CD4-positive, alpha-beta T cell treated with Interleukin-10 for 1 hour (primary cell): ENCODE measurements at regions not wholly inside any gene's neighbourhood (a gene's known extent, or its start where the extent isn't known, plus 50 kb on each side); places are given as distances from the start of the nearest gene placed in this dataset.
"Not testable (repeated sequence)": the region's sequence is repeated elsewhere in the genome, so short reads cannot be mapped to it uniquely, and the experiment has no call there.

ENCODE experiments used
- DNase-seq: peaks from one replicate; pipeline ENCODE4 v3.0.0-alpha.2; 2020

DNA sequence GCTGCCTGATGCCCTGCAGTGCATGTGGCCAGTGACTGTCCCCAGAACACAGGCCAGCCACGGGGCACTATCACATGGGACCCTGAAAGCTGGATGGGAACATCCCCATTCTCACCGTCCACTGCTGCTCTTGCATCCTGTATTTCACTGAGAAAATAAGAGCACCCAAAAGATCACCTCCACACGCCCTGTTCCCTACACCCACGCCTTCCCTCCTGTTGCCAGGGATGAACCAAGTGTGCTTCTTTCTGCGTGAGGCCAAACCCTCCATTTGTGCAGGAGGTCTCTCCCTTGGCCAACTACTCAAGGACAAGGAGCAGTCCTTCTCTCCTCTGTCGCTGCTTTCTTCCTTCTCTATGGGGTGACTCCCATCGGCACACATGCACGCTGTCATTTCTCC, 118.3 kb downstream of the LRRC37A3 start:
- DNase-seq: not testable (repeated sequence)

DNA sequence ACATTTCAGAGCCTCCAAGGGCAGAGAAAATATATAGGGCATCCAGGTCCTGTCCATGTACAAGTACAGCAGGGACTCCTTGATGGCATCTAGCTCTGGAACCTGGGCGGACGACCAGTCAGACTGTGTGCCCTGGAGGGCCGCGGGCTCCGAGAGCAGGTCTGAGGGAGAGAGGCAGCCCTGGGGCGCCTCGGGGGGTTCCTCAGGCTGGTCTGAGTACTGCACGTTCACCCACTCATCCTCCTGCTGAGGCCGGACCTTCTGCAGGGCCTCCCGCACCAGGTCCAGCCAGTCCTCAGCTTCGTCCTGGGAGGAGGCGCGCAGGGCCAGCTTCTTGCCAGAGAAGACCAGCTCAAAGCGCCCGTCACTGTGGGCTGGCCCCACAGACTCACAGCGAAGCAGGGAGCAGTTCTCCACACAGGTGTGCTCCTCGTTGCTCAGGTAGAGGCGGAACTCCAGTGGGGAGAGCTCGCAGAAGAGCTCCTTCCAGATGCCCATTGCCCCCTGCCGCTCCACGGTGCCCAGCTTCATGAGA, 118.8 kb downstream of the LRRC37A3 start:
- not testable (repeated sequence) for DNase-seq

DNA sequence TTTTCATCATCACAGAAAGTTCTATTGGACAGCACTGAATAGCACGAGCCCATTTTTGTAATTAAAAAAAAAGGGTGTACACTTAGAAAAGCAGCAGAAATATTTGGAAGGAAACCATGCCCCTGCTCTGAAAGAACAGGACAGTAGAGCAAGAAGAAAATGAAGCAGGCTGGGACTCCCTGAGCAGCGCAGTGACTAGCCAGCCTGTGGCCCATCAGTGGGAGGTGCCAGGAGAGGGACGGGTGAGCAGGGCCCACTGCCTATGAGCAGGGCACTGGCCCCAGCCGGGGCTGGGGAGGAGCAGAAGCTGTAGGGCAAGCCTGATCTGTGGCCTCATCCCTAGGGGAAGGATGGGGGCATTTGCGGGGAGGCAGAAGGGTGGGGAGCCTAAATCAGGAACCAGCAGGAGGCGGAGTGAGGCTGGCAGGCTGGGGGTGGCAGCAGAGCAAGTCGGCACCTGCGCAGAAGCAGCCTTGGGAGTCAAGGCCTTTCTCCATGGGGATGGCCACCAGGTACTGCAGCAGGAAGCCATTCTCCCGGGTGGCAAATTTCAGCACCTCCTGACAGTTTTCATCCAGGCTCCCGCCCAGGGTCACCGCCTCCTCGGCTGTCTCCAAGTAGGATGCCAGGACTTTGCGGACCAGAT, 119.6 kb downstream of the LRRC37A3 start:
- not testable (repeated sequence) for DNase-seq

DNA sequence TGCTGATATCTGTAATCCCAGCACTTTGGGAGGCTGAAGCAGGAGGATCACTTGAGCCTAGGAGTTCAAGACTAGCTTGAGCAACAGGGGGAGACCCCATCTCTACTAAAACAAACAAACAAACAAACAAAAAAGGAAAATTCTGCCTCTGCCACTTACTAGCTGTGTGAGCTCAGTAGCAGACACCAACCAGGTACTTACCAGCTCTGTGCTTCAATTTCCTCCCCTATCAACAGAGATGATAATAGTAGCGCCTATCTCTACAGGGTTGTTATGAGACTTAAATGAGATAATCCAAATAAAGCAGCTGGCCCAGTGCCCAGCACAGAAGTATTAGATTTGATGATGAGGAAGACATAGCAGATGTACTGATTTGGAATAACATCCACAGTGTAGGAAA, 120.3 kb downstream of the LRRC37A3 start:
- not testable (repeated sequence) for DNase-seq

DNA sequence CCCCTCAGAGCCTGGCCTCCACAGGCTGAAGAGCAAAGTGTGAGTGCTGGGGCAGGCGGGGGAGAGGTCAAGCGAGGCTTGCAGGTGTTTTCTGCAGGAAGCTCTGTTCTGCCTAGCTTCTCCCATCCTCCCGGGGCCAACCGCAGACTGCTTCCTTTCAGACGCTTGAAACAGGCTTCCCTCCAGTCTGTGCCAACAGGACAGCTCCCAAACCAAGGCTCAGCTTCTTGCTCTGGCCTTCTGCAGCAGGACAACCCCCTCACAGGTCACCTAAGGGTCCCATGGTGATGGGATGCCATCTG, 120.8 kb downstream of the LRRC37A3 start:
- not testable (repeated sequence) for DNase-seq

DNA sequence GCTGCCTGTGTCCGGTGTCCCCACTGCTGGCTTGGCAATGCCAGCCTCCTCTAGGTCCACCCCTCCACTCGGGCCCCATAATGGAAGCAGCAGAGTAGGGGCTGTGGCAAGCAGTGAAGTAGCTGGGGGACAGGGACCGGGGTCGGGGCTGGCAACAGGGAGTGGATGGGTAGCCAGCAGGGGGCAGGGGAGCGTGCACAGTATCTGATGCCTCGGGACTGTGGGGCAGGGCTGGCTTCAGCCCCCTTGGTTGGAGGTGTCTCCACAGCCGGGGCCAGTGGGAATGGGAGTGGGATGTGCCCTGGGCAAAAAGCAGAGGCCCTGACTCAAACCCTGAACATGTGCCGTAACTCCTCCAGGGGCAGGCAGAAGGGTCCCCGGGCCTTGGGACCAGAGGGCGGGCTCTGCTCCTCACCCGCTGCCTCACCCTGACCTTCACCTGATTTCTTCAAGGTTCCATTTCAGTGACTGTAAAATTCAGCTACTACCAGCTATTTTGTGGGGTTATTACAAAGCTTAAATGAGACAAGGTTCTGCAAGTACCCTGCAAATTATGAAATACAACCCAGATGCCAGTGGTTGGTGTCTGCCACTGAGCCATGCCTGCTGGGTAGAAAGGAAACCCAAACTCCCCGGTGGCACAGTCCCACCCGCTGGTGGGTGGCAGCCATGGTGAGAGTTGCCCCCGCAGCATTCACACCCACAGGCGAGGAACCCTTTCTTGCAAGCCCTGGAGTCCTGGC, 121.4 kb downstream of the LRRC37A3 start:
- DNase-seq: not testable (repeated sequence)

DNA sequence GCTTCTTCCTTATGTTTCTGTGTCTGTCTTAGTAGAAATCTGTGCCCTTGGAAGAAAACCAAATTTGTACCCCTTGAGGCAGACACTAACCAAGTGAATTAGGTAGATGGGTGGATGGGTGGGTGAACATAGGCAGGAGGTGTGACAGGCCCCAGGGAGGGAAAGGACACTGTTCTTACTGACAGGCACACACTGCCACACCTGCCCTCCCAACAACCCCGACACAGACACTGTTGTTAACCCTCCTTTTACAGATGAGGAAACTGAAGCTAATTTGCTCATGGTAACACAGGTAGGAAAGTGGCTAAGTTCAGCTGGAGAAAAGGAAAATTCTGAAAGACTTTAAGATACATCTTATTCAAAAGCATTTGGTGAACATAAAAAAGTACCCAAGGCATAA, 123.9 kb downstream of the LRRC37A3 start:
- DNase-seq: not testable (repeated sequence)

DNA sequence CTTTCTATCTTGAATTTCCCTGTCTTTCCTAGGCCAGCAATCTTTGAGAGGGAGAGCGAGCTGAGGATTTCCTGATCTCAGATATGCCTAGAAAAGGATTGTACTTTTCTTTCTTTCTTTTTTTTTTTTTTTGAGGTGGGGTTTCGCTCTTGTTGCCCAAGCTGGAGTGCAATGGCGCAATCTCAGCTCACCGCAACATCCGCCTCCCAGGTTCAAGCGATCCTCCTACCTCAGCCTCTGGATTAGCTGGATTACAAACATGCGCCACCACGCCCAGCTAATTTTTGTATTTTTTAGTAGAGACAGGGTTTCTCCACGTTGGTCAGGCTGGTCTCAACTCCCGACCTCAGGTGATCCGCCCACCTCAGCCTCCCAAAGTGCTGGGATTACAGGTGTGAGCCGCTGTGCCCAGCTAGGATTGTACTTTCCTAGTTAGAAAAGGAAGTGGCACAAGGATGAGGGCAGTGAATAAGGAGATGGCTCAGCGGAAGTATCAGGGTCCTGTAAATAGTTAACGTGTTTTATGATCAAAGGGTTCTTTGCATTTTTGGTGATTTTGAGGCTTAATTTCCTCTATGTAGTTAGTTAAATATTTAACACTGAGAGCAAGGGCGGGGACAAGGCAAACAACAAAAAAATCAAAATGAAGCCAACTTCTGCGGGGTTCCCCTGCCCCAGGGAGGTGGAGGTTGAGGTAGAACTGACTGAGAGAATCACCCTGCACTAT, 124.6 kb downstream of the LRRC37A3 start:
- DNase-seq: not testable (repeated sequence)

DNA sequence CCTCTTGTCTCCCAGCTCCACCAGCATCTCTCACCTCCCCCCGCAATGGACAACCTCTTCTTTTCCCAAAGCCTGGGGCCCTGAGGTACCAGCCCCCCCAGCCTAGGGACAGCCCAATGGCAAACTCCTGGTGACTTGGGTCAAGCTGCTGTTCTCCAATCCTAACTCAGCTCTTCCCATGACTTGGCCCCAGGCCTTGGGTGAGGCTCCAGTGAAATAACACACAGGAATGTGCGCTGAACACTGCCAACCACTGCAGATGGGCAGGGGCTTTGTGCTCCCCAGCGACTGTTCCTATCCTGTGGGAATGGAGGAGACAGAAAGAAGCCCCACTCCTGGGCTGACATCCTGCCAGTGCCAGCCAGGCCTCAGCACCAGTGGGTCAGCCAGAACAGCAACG, 125.2 kb downstream of the LRRC37A3 start:
- not testable (repeated sequence) for DNase-seq

DNA sequence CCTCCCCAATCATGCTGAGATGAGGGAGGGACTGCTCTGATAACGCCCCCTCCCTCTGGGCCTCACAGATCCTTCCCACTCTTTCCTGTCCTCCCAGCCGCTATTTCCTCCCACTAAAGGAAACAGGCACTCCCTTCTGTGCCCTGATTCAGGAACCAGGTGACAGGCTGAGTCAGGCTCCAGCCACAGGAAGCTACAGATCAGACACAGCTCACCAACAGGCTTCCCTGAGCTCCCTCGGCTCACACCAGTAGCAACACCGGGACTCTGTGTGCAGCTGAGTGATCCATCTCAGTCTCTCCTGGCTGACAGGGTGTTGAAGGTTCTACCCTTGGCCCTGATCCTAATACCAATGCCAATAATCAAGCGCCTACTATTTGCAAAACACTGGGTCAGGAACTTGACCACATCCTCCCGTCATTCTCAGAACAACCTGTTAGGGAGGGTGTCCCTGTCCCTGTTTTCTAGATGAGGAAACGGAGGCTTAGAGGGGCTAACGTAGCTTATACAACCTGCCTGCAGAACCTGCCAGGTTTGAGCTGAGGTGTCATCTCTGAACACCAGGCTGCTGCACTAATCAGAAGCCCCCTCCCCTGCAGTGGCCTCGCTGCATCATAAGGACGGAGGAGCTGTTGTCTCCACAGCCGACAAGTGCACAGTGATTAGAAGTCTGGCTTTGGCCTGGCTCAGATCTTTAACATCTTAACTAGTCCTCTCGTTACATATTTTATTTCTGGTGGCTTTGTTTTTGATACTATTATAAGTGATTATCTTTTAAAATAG, 126.3 kb downstream of the LRRC37A3 start:
- peak; percentile 23 for DNase-seq

DNA sequence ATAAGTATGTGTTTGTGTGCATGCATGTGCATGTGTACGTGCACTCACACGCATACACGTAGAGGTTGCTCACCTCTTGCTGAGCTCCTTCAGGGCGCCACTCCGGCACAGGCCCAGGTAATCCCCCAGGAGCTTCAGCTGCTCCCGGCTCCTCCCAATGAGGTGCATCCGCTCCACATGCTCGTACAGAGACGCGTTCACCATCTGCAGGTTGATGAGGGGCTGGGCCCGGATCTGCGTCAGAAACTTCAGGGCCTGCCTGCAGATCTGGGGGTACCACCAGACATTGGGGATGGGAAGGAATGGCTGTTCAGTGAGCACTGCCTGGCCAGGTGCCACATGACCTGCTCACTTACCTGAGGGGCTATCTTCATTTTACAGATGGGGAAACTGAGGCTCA, 127.0 kb downstream of the LRRC37A3 start:
- not testable (repeated sequence) for DNase-seq

DNA sequence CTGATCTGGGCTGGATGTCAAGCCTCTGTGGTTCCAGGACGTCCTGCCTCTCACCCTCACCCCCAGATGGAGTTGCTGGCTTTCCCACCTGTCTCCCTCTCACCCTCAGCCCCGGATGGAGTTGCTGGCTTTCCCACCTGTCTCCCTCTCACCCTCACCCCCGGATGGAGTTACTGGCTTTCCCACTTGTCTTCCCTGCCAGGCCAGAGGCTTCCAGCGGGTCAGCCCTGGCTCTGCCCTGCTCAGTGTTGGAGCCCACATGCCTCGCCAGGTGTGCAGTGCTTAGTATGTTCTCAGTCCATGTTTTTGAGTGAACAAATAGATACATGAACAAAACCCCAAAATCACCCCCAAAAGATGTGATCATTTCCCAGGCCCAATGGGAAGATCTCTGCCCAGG, 127.6 kb downstream of the LRRC37A3 start:
- DNase-seq: not testable (repeated sequence)

DNA sequence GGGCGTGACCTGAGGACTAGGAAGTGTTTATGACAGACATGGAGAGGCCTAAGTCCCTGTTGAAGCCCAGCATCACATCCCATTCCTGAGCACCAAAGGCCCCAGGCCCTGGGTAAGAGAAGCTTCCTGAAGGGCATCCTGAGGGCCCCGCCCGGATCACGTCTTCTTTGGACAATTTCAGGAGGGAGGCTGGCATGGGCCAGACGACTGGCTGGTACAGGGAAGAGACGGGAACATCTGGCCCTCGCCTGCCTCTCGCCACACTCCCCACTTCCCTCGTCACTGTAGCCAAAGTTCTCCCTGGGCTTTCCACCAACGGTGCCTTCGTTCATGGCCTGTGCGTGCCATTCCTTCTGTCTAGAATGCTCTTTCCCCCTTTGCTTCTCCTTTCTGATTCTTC, 128.1 kb downstream of the LRRC37A3 start:
- not testable (repeated sequence) for DNase-seq

DNA sequence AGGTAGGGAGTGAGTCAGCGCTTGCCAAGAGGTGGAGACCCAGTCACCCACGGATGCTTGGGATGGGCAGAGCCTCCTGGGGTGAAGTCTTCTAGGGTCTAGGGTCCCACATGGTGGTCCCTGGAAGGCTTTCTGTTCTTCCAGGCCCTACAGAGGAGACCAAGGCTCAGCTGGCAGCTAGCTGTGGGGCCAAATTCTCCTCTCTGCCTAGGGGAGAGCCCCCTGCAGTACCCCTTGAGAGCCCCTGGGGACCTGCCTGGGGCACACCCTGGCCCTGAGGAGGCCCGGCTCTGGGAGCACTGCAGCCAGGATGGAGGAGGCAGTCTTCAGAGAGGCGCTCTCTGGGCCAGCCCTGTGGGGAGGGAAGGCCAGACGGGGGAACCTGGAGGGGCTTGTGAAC, 128.6 kb upstream of the SMURF2 start:
- DNase-seq: not testable (repeated sequence)

DNA sequence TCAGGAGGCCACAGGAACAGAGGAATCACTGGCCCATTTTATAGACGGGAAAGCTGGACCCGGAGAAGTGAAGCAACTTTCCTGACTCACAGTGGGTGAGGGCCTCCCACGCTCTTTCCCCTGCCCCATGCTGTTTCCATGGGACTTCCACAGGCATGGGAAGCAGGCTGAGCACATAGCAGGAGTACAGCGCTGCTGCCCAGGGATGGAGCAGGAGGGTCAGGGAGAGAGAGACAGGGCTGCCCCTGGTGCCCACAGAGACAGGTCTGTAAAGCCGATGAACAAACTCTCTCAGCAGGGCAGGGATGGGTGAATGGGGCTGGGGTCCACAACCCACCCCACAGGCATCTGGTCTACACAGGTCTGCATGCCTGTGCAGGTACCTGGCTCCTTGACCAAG, 128.1 kb upstream of the SMURF2 start:
- DNase-seq: not testable (repeated sequence)

DNA sequence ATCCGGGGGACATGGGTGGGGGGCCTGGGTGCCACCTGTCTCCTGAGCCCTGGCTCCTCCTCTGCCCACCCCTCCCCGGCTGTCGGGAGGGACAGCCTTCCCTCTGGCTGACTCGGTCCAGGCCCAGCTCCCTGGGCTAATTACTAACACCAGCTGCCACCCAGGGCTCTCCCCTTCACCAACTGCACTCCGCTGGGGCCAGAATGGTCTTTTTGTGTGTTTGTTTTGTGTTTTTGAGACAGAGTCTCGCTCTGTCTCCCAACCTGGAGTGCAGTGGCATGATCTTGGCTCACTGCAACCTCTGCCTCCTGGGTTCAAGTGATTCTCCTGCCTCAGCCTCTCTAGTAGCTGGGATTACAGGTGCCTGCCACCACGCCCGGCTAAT, 126.9 kb upstream of the SMURF2 start:
- not testable (repeated sequence) for DNase-seq

DNA sequence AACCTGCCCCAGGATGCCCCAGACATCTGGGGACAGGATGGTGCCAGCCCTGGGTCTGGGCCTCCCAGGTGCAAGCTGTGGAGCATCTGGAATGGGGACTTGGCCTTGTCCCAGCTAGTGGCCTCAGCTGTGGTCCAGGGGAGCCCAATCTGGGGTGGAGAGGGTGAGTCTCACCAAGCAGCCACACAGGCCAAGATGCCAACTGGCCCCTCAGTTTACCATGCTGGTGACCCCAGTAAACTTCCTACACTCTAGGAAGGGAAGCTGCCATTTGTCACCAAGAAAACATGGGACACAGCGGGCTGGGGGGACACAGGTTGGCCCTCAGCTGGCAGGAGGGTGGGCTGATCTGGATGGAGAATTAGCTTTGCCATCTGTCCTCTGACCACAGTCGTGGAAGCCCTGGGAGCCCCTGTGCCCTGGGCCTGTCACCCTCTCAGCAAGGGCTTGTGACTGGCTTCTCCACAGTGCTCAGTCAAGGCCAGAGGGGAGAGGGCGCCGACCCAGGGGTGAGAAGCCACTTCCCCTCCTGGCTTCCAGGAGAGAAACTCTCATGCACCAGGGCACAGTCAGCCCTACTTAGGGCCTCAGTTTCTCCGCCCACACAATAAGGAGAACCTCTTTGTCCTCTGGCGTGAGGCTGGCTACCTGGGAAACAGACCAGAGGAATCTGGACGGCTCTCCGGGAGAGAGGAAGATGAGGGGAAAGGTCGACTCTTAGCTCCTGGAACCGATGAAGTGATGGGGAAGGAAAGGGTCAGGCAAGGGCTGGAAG, 126.4 kb upstream of the SMURF2 start:
- no peak for DNase-seq

DNA sequence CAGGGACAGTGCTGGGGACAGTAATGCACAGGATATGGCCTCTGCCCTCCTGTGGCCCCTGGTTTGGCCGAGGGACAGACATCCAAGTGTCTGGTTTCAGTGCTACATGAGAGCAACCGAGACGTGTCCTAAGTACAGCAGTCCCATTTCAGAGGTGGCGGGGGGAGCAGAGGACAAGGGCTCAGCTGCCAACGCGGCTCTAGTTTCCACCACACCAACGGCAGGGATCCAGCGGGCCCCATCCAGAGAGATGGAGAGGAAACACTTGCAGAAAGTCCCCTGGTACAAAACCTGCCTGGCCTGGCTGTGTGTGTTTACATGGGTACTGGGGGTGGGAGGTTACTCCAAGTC, 125.8 kb upstream of the SMURF2 start:
- no peak for DNase-seq

DNA sequence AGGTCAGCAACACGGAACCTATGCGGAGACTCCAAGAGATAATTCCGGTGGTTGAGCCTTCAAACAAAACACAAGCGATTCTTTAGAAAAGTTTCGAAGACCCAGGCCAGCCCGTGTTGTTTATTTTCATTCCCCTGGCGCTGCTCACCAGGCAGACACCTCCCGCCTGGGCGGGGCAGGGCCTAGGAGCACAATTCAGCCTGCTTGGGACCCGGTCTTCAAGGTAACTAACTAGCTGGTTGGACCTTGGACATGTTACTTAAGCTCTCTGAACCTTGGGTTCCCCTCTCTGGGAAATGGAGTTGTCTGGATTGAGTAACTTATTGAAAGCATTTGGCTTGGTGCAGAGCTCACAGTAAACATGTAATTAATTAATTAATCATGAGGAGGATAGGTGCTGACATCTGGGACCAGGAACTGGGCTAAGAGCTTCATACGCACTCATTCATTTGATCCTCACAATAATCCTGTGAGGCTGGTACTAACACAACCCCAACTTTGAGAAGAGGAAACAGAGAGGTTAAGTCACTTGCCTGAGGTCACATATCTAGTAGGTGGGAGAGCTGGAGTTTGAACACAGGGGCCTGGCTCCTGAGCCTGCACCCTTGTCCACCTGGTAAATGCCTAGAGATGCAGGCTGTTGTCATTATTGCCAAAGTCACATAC, 125.3 kb upstream of the SMURF2 start:
- no peak for DNase-seq

DNA sequence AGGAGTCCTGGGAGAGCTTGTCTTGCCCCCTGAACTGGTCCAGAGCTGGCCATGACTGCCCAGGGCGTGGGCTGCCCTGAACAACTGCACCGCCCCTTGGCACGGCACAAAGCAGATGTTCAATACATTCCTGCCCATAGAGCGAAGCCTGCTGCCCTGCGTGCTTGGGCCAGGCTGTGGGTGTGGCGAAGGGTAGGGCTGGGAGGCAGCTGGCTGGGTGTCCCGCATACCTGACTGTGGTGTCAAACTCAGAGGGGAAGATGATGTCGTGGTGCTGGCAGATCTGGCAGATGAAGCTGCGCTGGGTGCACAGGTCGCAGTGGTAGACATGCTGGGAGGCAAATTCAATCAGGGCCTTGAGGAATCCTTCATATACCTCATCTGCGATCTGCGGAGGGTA, 124.2 kb upstream of the SMURF2 start:
- DNase-seq: no peak

DNA sequence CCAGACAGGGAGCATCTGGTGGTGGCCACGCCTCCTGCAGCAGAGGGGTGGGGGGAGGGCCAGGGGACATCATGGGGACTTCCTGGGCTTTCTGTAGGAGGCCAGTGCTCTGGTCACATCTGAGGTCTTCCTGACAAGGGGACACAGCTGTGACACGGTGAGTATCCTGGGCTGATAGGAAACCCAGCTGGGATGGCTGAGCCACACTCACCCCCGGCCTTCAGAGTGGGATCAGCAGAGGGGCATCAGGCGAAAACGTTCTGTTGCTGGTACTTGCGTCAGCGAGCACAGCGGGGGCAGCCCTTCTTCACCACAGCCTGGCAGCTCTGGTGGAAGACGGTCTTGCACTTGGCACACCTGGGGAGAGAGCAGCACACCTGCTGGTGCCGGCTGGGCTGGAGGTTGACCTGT, 122.9 kb upstream of the SMURF2 start:
- DNase-seq: no peak
